Thymus (tissue), 11 donors: ENCODE measurements at regions not wholly inside any gene's neighbourhood (a gene's known extent, or its start where the extent isn't known, plus 50 kb on each side); places are given as distances from the start of the nearest gene placed in this dataset.

ENCODE experiments used
- DNase-seq, 9 donors: peaks; one replicate each; pipeline ENCODE4 v3.0.0-alpha.2; 2013; ENCODE audit warnings: low spot score in 9 of 9, low read depth in 6 of 9, missing footprints in 1 of 9
- H3K27ac ChIP-seq, 2 donors: one replicate each; pipeline ENCODE4 v1.5.1; 2013; ENCODE audit warnings: control low read depth in 1 of 2, low read depth in 1 of 2, low read length in 1 of 2, mild to moderate bottlenecking in 1 of 2, moderate library complexity in 1 of 2
- H3K27me3 ChIP-seq, 2 donors: one replicate each; pipeline ENCODE4 v1.5.1; 2013; ENCODE audit warnings: low read length in 1 of 2; ENCODE audit not compliant: control insufficient read depth in 2 of 2, insufficient read depth in 1 of 2
- H3K36me3 ChIP-seq, 2 donors: one replicate each; pipeline ENCODE4 v1.5.1; 2013; ENCODE audit warnings: low read length in 1 of 2, mild to moderate bottlenecking in 1 of 2, moderate library complexity in 1 of 2; ENCODE audit not compliant: control insufficient read depth in 2 of 2, insufficient read depth in 2 of 2
- H3K4me1 ChIP-seq, 2 donors: one replicate each; pipeline ENCODE4 v1.5.1; 2013; ENCODE audit warnings: low read length in 2 of 2; ENCODE audit not compliant: control insufficient read depth in 2 of 2, insufficient read depth in 2 of 2
- H3K4me3 ChIP-seq, 2 donors: one replicate each; pipeline ENCODE4 v1.5.1; 2013; ENCODE audit warnings: low read length in 2 of 2, control low read depth in 1 of 2, mild to moderate bottlenecking in 1 of 2
- H3K9me3 ChIP-seq, 2 donors: one replicate each; pipeline ENCODE4 v1.5.1; 2013; ENCODE audit warnings: low read length in 1 of 2, mild to moderate bottlenecking in 1 of 2; ENCODE audit not compliant: control insufficient read depth in 2 of 2, insufficient read depth in 1 of 2
- WGBS: extraction: QIAGEN DNeasy Blood & Tissue Kit; methylation state at CpG from one replicate; pipeline ENCODE4 v1.1.7; 2013; 5-methylcytosine and 5-hydroxymethylcytosine counted together
- donor health status: healthy.

- no peaks in the 10 kb centered on the region for H3K9me3 ChIP-seq
- no peak overlapping the region for H3K27ac ChIP-seq
- no peaks in the 10 kb centered on the region for H3K4me1 ChIP-seq
- H3K36me3 ChIP-seq = no peaks in the 10 kb centered on the region
- no peak for DNase-seq
- no peaks in the 10 kb centered on the region for H3K27me3 ChIP-seq
- H3K4me3 ChIP-seq = no peak overlapping the region
- 91% methylated on average over 14 of the region's 14 CpGs for WGBS
Observed at GRCh38 chr9:89254058-89254772, 56.8 kb upstream of the CKS2 start.

GRCh38 chr9:89254773-89255125, 56.2 kb upstream of the CKS2 start:
- H3K36me3 ChIP-seq = no peaks in the 10 kb centered on the region
- whole genome bisulfite sequencing = 85% methylated on average over 8 of the region's 8 CpGs
- no peaks in the 10 kb centered on the region for H3K4me1 ChIP-seq
- H3K27me3 ChIP-seq = no peaks in the 10 kb centered on the region
- H3K27ac ChIP-seq = no peak overlapping the region
- no peaks in the 10 kb centered on the region for H3K9me3 ChIP-seq
- no peak for DNase-seq
- no peak overlapping the region for H3K4me3 ChIP-seq

- Histone ChIP-seq H3K27me3 (no peaks in the 10 kb centered on the region), H3K9me3 (no peaks in the 10 kb centered on the region), H3K4me1 (no peaks in the 10 kb centered on the region), H3K36me3 (no peaks in the 10 kb centered on the region), H3K27ac (no peak overlapping the region), H3K4me3 (no peak overlapping the region)
- WGBS = 97% methylated on average over 8 of the region's 8 CpGs
- DNase-seq = no peak
Observed at GRCh38 chr9:89256225-89256624, 54.8 kb upstream of the CKS2 start.

GRCh38 chr9:89256642-89257041, 54.4 kb upstream of the CKS2 start:
- Histone ChIP-seq H3K4me1 (no peaks in the 10 kb centered on the region), H3K27ac (no peak overlapping the region), H3K36me3 (no peaks in the 10 kb centered on the region), H3K4me3 (no peak overlapping the region), H3K9me3 (no peaks in the 10 kb centered on the region), H3K27me3 (no peaks in the 10 kb centered on the region)
- 86% methylated on average over 8 of the region's 8 CpGs for WGBS
- DNase-seq = no peak

- no peak overlapping the region for H3K27ac ChIP-seq
- H3K36me3 ChIP-seq = no peaks in the 10 kb centered on the region
- WGBS = 100% methylated on average over 2 of the region's 2 CpGs
Observed at GRCh38 chr9:89260525-89260924, 50.5 kb upstream of the CKS2 start.

More at GRCh38 chr9:89260525-89260924, 50.5 kb upstream of the CKS2 start:
- H3K9me3 ChIP-seq = no peaks in the 10 kb centered on the region
- no peaks in the 10 kb centered on the region for H3K27me3 ChIP-seq
- no peak for DNase-seq
- H3K4me1 ChIP-seq = no peaks in the 10 kb centered on the region
- H3K4me3 ChIP-seq = no peak overlapping the region
